Suprapubic skin (tissue), 4 donors: ENCODE measurements at regions not wholly inside any gene's neighbourhood (a gene's known extent, or its start where the extent isn't known, plus 50 kb on each side); places are given as distances from the start of the nearest gene placed in this dataset.

Experiments used
- POLR2A ChIP-seq, 2 donors: fragments of 450-650 bp; IDR thresholded peaks; one replicate each; pipeline ENCODE4 v1.6.1; 2017; ENCODE audit warnings: antibody characterized with exemption in 2 of 2, mild to moderate bottlenecking in 2 of 2, moderate library complexity in 2 of 2
- POLR2AphosphoS5 ChIP-seq, 3 donors: sonication (generic); formaldehyde crosslinking; IDR thresholded peaks; one replicate each; pipeline ENCODE4 v1.6.1; 2017; ENCODE audit warnings: antibody characterized with exemption in 3 of 3
- TF ChIP-seq, protein P1 (sequence below), 2 donors: fragments of 200-600 bp in 1 of 2; fragments of 450-650 bp in 1 of 2; sonication (generic) in 1 of 2; IDR thresholded peaks; one replicate each; pipeline ENCODE4 v1.5.1; 2016 to 2019; ENCODE audit warnings: antibody characterized with exemption in 2 of 2, mild to moderate bottlenecking in 1 of 2, moderate library complexity in 1 of 2

- TF ChIP-seq, protein P1, sequence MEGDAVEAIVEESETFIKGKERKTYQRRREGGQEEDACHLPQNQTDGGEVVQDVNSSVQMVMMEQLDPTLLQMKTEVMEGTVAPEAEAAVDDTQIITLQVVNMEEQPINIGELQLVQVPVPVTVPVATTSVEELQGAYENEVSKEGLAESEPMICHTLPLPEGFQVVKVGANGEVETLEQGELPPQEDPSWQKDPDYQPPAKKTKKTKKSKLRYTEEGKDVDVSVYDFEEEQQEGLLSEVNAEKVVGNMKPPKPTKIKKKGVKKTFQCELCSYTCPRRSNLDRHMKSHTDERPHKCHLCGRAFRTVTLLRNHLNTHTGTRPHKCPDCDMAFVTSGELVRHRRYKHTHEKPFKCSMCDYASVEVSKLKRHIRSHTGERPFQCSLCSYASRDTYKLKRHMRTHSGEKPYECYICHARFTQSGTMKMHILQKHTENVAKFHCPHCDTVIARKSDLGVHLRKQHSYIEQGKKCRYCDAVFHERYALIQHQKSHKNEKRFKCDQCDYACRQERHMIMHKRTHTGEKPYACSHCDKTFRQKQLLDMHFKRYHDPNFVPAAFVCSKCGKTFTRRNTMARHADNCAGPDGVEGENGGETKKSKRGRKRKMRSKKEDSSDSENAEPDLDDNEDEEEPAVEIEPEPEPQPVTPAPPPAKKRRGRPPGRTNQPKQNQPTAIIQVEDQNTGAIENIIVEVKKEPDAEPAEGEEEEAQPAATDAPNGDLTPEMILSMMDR (IDR thresholded peaks at IDR 0.05): no peak
- TF ChIP-seq POLR2AphosphoS5 (IDR thresholded peaks at IDR 0.05): no peak
- no peak for TF ChIP-seq POLR2A (IDR thresholded peaks at IDR 0.05)
These were observed 86.5 kb upstream of the SHISA3 start for GRCh38 chr4:42310806-42311205.
